ENCODE measurements at regions not wholly inside any gene's neighbourhood (a gene's known extent, or its start where the extent isn't known, plus 50 kb on each side); places are given as distances from the start of the nearest gene placed in this dataset.

- no peak overlapping the region for H3K4me2 ChIP-seq (ENCODE audit: low read length)
- H3K36me3 ChIP-seq (ENCODE audit: control insufficient read depth in 1 of 2, insufficient read depth in 2 of 2, low read length in 2 of 2): no peaks in the 10 kb centered on the region
- H3K9me2 ChIP-seq (ENCODE audit: insufficient read depth): no peaks in the 10 kb centered on the region
- H4K20me1 ChIP-seq (ENCODE audit: insufficient read depth): no peaks in the 10 kb centered on the region
- H3K27ac ChIP-seq (ENCODE audit: low read depth, low read length): no peak overlapping the region
- intact Hi-C loops (cut with micrococcal nuclease): no loop called here
- TF ChIP-seq SRF (IDR thresholded peaks at IDR 0.05; ENCODE audit: low read depth) (no peak), SIN3A (IDR thresholded peaks at IDR 0.05; ENCODE audit: low read depth) (no peak), ATF3 (IDR thresholded peaks at IDR 0.05) (no peak), POLR2A (IDR thresholded peaks at IDR 0.05; ENCODE audit: borderline replicate concordance, extremely low read depth, insufficient read depth, insufficient read length) (no peak), CEBPB (IDR thresholded peaks at IDR 0.05; ENCODE audit: low read depth) (no peak), ZBTB33 (IDR thresholded peaks at IDR 0.05; ENCODE audit: extremely low read depth, insufficient replicate concordance, low read length) (no peak), RAD21 (IDR thresholded peaks at IDR 0.05; ENCODE audit: low read depth) (no peak), MAX (IDR thresholded peaks at IDR 0.05) (no peak), FOSL1 (IDR thresholded peaks at IDR 0.05; ENCODE audit: low read depth) (no peak)
- ATAC-seq (no peak), DNase-seq (ENCODE audit: low read depth, low spot score) (no peak)
- no peak overlapping the region for H3K9ac ChIP-seq (ENCODE audit: low read length)
- H3K27me3 ChIP-seq (ENCODE audit: insufficient read depth, low read length): peaks cover 15% of the 10 kb centered on the region; the same call in 1 of the 2 replicates
- H3K9me3 ChIP-seq (ENCODE audit: control insufficient read depth in 1 of 2, insufficient read depth in 1 of 2, low read depth in 1 of 2, low read length in 2 of 2): no peaks in the 10 kb centered on the region
- H3K4me1 ChIP-seq (ENCODE audit: control insufficient read depth in 1 of 2, insufficient read depth in 2 of 2, low read length in 2 of 2): no peaks in the 10 kb centered on the region
- POLR2A ChIA-PET: no interaction called here
- RAD21 ChIA-PET (ENCODE audit: low non-redundant PET in 1 of 2, low total read pairs in 2 of 2, uncharacterized antibody in 2 of 2, unreplicated experiment in 2 of 2): no interaction called here
- H3K4me3 ChIP-seq (replicated peaks in 1 of 2; ENCODE audit: low read depth in 1 of 2, low read length in 2 of 2): no peak overlapping the region
- no TSS peak for BruUV-seq (replicated peaks)
- no peaks in the 10 kb centered on the region for H3K79me2 ChIP-seq (ENCODE audit: insufficient read depth, low read length)
- CTCF ChIA-PET: no interaction called here
- H2AFZ ChIP-seq (ENCODE audit: low read depth, low read length, poor library complexity, severe bottlenecking): no peak overlapping the region
Observed at GRCh38 chr15:93362203-93362602, 273.2 kb upstream of the RGMA start.

- intact Hi-C loops (cut with micrococcal nuclease): no loop called here
- Histone ChIP-seq H3K36me3 (ENCODE audit: control insufficient read depth in 1 of 2, insufficient read depth in 2 of 2, low read length in 2 of 2) (no peaks in the 10 kb centered on the region), H3K79me2 (ENCODE audit: insufficient read depth, low read length) (no peaks in the 10 kb centered on the region), H3K27ac (ENCODE audit: low read depth, low read length) (no peak overlapping the region), H3K4me3 (replicated peaks in 1 of 2; ENCODE audit: low read depth in 1 of 2, low read length in 2 of 2) (no peak overlapping the region), H3K9ac (ENCODE audit: low read length) (no peak overlapping the region), H3K4me2 (ENCODE audit: low read length) (no peak overlapping the region), H3K9me2 (ENCODE audit: insufficient read depth) (no peaks in the 10 kb centered on the region), H3K4me1 (ENCODE audit: control insufficient read depth in 1 of 2, insufficient read depth in 2 of 2, low read length in 2 of 2) (no peaks in the 10 kb centered on the region), H3K27me3 (ENCODE audit: insufficient read depth, low read length) (peaks cover 18% of the 10 kb centered on the region; the same call in 1 of the 2 replicates), H2AFZ (ENCODE audit: low read depth, low read length, poor library complexity, severe bottlenecking) (no peak overlapping the region), H4K20me1 (ENCODE audit: insufficient read depth) (no peaks in the 10 kb centered on the region), H3K9me3 (ENCODE audit: control insufficient read depth in 1 of 2, insufficient read depth in 1 of 2, low read depth in 1 of 2, low read length in 2 of 2) (no peaks in the 10 kb centered on the region)
- ChIA-PET CTCF (no interaction called here), POLR2A (no interaction called here), RAD21 (ENCODE audit: low non-redundant PET in 1 of 2, low total read pairs in 2 of 2, uncharacterized antibody in 2 of 2, unreplicated experiment in 2 of 2) (no interaction called here)
- ATAC-seq (no peak), DNase-seq (ENCODE audit: low read depth, low spot score) (no peak)
- BruUV-seq (replicated peaks): no TSS peak
- TF ChIP-seq POLR2A (IDR thresholded peaks at IDR 0.05; ENCODE audit: borderline replicate concordance, extremely low read depth, insufficient read depth, insufficient read length) (no peak), REST (IDR thresholded peaks at IDR 0.05; ENCODE audit: low read depth) (no peak), POLR2AphosphoS5 (IDR thresholded peaks at IDR 0.05; ENCODE audit: low read depth, low read length) (no peak), SRF (IDR thresholded peaks at IDR 0.05; ENCODE audit: low read depth) (no peak), ZNF274 (IDR thresholded peaks at IDR 0.05; ENCODE audit: low read depth, low read length) (no peak), TCF7L2 (IDR thresholded peaks at IDR 0.05; ENCODE audit: borderline replicate concordance, extremely low read depth, insufficient read depth, insufficient read length) (no peak), SIN3A (IDR thresholded peaks at IDR 0.05; ENCODE audit: low read depth) (no peak)
Observed at GRCh38 chr15:93361703-93362102, 272.7 kb upstream of the RGMA start.
